ENCODE measurements at regions not wholly inside any gene's neighbourhood (a gene's known extent, or its start where the extent isn't known, plus 50 kb on each side); places are given as distances from the start of the nearest gene placed in this dataset.

DNA sequence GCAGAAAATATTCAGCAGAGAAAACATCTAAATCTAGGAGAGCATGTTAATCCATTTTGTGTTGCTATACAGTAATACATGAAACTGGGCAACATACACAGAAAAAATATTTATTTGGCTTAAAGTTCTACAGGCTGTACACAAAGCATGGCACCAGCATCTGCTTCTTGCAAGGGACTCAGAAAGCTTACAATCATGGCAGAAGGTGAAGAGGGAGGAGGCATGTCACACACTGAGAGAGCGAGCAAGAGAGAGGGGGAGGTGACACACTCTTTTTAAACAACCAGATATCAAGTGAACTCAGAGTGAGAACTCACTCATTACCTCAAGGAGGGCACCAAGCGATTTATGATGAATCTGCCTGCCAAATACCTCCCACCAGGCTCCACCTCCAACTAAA is 94.2 kb upstream of the CNOT2 start:
- intact Hi-C loops (cut with DNase I): no loop called here
- peak in 10 of 42 donors; percentile 1 to 45 (median 12) for DNase-seq

DNA sequence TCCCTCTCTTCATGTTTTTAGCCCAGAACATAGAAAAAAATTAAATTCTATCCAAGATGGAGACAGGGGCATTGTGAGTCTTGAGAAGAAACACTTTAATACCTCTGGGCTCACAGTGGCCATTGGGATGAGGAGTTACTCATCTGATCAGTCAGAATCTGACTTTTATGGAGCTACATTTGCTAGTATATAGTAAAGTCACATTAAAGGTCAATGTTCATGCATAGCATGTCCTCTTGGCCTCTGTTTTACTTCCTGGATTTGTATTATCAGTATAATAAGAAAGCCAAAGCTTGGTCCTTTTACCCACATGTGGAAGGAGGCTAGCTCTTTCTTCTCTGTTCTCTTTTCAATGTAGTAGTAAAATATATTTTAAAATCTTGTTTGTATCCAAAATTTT is 93.6 kb upstream of the CNOT2 start:
- intact Hi-C loops (cut with DNase I): no loop called here

DNA sequence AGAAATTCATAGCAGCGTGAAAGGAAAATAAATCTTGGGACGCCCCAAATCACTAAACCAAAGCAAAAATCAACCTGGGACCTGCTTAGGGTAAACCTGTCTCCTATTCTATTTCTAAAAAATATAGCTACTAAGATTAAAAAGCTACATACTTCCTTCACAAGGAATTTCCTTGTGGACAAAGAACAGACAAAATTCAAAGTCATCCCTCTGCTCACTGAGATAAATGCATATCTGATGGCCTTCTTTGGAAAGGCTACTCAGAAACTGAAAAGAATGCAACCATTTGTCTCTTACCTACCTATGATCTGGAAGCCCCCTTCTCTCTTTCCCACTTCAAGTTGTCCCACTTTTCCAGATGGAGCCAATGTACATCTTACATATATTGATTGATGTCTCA is 93.0 kb upstream of the CNOT2 start:
- intact Hi-C loops (cut with DNase I): no loop called here
- DNase-seq: no peak

More for the DNA sequence above, 93.6 kb upstream of the CNOT2 start:
- no peak for DNase-seq

DNA sequence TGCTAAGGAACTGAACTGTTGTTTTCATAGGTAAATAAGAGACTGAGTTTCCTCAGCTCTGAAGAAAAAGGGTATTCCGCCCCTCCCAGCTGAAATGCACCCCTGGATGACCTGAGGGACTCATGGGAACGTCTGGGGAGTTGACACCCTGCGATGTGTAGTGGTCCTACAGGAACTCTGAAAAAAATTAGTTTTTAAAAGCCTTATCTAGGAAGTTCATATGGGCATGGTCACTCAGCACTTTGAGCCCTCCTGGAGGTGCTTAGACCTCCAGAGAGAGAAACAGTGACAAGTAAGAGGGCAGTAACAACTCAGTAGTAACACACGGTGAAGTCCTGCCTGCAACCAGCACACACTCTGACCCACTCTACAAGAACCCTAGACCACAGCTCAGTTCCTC is 91.2 kb upstream of the CNOT2 start:
- intact Hi-C loops (cut with DNase I): no loop called here

DNA sequence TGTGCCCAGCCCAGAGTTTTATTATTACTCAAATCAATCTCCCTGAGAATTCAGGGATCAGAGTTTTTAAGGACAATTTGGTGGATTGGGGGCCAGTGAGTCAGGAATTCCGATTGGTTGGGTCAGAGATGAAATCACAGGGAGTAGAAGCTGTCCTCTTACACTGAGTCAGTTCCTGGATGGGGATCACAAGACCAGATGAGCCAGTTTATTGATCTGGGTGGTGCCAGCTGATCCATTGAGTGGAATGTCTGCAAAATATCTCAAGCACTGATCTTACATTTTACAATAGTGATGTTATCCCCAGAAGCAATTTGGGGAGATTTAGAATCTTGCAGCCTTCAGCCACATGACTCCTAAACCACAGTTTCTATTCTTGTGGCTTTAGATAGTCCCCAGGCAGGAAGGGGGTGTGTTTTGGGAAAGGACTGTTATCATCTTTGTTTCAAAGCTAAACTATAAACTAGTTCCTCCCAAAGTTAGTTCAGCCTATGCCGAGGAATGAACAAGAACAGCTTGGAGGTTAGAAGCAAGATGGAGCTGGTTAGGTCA is 89.1 kb upstream of the CNOT2 start:
- intact Hi-C loops (cut with DNase I): no loop called here
- DNase-seq: no peak

More for the DNA sequence above, 91.2 kb upstream of the CNOT2 start:
- DNase-seq: no peak

DNA sequence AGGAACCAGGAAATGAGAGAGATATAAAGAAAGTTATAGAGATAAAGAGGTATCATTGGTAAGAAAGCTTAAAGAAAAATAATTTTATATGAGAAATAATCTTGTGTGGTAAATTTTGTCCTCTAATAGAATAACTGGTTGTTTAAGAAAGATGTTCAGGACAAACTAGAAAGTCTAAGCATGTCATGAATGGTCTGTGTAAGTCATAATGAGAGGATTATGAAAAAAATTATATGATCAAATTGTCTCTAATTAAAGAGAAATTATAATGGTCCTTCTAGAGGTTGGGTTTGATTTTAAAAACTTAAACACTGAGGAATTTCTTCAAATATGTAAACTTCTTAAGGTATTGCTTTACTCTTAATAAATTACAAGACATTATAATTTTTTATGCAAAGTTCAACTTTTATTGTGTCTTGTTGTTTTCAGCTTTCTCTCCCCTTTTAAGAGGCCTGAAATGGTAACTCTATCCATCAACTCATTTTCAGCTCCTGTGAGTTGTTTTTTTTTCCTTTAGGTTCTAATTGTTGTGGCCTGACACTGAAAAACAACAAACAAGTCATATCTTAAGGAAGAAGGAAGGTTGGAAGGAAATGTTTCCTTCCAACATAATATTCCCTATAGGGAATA is 88.2 kb upstream of the CNOT2 start:
- intact Hi-C loops (cut with DNase I): no loop called here
- DNase-seq: no peak

DNA sequence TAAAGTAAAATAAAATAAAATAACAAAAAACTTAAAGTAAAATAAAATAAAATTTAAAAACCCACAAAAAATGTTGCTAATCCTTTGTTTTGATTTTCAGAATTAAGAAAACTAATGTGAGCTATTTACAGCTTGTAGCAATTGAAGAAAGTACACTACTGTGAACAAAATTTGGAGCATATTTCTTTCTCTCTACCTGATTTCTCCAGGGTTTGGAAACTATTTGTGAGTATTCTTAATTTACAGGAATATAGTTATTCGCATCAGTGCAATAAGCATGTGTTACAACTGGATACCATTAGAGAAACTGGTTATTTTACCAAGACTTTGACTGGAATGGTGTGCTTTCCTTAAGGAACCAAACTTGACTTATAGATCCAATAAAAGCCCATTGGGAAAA is 86.1 kb upstream of the CNOT2 start:
- intact Hi-C loops (cut with DNase I): no loop called here
- no peak for DNase-seq

DNA sequence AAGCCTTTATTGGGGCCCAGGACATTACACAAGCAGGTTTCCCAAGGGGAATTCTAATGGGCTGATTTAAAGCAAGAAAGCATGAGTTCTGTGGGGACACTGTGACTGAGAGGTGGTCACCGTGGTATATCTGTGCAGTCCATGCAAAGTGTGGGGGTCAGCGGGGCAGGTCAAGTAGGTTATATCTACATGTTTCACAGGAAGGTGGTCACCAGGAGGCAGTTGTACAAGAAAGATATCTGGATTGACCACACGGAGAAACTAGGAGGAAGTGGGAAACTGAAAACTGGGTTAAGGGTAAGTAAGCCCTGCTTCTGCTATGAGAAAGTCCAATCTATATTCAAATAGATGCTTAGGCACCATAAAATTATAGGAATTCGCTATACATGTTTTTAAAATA is 77.8 kb upstream of the CNOT2 start:
- intact Hi-C loops (cut with DNase I): no loop called here
- no peak for DNase-seq

DNA sequence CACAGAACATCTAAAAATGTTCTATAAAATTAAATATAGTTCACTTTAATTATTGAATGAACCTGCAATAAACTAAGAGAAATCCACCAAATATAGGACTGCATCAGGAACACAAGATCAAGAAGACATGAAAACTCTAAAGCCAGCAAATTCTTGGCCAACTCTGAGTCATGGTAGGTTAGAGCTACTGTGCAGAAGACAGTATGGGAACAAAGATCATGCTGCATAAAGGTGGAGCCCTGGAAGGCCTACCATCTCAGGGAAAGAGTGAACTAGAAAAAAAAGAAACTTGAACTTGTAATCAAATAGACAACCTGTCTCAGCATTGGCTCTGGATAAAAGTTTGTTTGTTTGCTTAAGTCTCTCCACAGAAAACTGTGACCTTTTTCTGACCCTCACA is 66.9 kb upstream of the CNOT2 start:
- DNase-seq: no peak

DNA sequence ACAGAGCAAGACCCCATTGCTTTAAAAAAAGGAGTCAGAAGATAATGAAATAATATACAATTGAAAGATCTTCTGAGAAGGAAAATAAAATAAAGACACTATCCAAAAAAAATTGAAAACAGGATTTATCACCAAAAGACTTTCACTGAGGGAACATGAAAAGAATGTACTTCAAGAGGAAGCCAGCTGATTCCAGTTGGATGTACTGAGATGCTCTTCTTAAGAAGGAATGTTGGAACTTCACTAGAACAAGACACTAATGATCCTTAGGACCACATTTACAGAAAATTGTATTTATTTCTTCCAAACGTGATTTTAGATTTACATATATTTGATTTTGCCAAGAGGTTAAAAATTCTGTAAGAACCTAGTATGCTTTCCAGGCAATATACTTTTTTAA is 65.6 kb upstream of the CNOT2 start:
- DNase-seq: no peak
- intact Hi-C loops (cut with DNase I): no loop called here

More for the DNA sequence above, 66.9 kb upstream of the CNOT2 start:
- intact Hi-C loops (cut with DNase I): no loop called here

DNA sequence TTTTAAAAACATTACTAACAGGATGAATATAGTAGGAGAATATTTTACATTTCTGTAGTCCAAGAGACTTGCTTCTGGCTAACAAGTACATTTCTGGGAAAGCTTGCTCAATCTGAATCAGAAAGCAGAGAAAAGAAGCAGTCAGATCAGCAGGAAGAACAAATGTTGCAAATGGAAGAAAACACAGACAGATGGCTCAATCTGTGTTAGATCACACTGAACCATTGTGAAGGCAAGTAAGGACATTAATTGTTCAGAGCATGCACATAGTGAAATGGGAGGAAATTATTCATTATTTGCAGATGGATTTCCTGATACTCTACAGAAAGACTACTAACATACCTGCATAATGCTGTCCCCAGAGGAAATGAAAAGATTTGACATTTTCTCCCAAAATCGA is 65.2 kb upstream of the CNOT2 start:
- DNase-seq: peak in 6 of 42 donors; percentile 7 to 65 (median 26)
- intact Hi-C loops (cut with DNase I): no loop called here

DNA sequence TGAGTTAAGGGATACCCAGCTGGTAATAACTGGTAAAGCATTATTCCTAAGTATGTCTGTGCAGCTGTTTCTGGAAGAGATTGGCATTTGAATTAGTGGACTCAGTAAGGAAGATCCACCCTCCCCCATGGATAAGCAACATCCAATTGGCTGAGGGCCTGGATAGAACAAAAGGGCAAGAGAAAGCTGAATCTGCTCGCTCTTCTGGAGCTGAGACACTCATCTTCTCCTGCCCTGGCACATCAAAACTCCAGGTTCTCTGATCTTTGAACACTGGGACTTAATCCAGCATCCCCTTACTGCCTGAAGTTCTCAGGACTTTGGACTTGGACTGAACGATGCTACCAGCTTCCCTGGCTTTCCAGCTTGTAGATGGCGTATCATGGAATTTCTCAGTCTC is 63.1 kb upstream of the CNOT2 start:
- intact Hi-C loops (cut with DNase I): no loop called here
- peak in 35 of 42 donors; percentile 8 to 87 (median 58) for DNase-seq

DNA sequence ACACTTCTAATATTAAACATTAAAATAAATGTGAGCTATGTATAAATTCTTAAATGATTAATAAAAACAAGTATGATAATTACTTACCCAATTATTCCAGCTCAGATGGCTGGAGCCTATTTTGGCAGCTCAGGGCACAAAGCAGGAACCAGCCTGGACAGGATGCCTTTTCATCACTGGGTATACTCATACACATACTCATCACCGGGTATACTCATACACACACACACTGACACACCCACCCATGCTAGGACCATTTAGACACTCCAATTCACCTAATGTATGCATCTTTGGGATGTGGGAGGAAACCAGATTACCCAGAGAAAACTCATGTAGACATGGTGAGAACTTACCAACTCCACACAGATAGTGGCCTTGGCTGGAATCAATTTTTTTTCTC is 57.9 kb upstream of the CNOT2 start:
- DNase-seq: no peak
- intact Hi-C loops (cut with DNase I): no loop called here

DNA sequence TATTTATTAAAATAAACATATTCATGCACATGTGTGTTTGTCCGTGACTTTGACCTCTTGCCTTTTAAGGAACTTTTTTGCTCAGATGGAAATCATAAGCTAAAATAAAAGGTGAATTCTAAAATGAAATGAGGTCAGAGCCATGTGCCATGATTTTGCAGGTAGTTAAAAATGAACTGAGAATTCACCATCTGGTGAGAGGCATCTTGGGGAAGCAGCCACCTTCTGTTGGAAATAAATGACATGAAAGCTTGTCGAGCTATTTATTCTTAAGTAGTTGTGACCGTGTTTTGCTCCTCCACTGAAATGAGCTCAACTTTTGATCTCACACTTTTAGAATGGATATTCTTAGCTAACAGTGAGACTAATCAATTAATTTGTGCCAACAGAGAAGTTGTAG is 56.8 kb upstream of the CNOT2 start:
- no peak for DNase-seq
- intact Hi-C loops (cut with DNase I): no loop called here

DNA sequence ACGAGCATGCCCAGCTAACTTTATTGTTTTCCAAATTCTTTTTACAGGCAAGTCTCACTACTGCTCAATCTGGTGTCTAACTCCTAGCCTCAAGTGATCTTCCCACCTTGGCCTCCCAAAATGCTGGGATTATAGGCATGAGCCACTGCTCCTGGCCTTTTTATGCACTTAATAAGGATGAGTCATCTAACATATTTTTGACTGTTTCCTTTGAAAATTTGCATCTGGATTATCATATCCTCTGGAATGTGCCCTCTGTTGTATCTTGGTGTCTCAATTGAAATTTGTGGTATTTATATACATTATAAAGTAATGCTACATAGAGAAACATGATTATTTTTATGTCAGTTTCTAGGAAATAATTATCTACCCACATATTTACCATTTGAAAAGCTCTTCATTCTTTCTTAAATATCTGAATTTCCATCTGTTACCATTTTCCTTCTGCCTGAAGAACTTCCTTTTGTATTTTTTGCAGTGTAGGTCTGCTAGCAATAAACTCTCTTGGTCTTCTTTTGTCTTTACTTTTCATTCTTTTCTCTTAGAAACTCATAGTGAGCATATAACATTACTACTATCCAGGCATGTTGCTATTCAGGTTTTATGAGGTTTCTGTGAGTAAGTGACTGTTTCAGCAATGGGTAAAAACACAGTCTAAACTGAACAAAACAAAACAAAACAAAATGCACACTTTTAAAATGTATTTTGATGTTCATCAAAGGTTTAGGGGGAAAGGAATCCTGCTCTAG is 52.8 kb upstream of the CNOT2 start:
- DNase-seq: no peak
- intact Hi-C loops (cut with DNase I): no loop called here

Measured in head of caudate nucleus (tissue), 42 donors.